HG03175 (cell line): ENCODE measurements at regions not wholly inside any gene's neighbourhood (a gene's known extent, or its start where the extent isn't known, plus 50 kb on each side); places are given as distances from the start of the nearest gene placed in this dataset.
"Not testable (repeated sequence)": the region's sequence is repeated elsewhere in the genome, so short reads cannot be mapped to it uniquely, and the experiment has no call there.

Source experiments
- ATAC-seq: cut with Tn5 transposase; IDR thresholded peaks from one replicate; pipeline ENCODE4 v1.9.1; 2021; ENCODE audit warnings: mild to moderate bottlenecking, moderate library complexity; ENCODE audit not compliant: unreplicated experiment

DNA sequence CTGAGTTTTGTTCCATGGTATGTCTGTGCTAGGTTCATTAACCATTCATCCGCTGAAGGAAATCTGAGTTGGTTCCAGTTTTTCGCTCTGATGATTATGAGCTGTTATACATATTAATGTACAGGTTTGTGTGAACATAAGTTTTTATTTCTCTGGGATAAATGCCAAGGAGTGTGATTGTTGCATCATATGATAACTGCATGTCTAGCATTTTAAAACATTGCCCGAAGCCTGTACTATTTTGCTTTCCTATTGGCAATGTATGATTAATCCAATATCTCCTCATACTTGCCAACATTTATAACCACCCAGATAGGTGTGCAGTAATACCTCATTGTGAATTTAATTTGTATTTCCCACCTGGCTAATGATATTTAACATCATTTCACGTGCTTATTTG, 322.7 kb downstream of the ZNF326 start:
- no peak for ATAC-seq

DNA sequence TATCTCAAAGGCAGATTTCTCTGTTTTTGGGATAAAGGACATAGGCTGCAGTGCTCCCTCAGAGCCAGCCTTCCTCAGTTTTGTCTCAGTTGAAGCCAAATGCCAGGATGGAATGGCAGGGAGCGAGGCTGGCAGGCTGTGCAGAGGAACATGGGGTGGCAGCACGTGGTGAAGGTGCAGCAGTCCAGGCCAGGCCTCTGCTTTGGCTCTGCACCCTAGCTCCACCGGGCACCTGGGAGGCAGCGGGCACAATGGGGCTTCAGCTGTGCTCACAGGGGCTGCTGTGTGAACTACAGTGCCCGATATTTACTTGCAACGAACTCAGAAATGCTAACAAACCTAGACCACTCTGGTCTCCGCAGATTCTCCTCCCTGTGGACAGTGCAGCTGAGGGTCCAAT, 319.6 kb downstream of the ZNF326 start:
- ATAC-seq, result no peak

GRCh38 chr1:90313778-90314177, 318.9 kb downstream of the ZNF326 start:
- no peak for ATAC-seq

DNA sequence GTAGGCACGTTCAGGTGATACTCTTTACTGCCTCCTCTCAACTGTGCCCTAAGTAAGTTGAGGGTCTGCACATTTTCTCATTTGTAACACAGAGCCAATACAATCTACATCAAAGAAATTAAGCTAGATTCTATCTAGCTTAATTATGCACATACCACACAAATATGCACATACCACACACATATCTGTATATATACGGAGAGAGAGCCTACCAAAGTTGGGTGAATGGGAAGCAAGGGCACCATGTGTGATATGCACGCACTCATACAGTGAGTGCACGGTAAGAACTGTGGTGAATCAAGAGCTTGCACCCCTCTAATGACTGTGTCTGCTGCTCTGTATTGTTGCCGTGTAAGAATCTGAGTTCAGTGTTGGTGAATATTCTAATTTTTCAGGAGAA, 314.9 kb downstream of the ZNF326 start:
- no peak for ATAC-seq

DNA sequence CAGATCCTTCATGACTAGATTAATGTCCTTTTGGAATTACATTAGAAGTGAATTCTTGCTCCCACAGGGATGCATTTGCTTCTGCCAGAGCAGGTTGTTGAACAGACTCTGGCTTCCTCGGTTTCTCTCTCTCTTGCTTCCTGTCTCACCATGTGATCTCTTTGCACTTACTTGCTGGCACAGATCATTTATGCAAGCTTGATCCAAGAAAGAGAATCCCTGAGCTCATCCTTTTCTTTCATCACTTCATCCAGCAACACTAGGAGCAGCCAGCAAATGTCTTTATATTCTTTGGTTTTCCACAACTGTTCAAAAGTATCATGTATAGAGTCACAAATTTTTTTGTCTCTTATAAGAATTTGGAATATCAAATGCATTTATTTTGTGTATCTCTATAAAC, 313.5 kb downstream of the ZNF326 start:
- no peak for ATAC-seq

DNA sequence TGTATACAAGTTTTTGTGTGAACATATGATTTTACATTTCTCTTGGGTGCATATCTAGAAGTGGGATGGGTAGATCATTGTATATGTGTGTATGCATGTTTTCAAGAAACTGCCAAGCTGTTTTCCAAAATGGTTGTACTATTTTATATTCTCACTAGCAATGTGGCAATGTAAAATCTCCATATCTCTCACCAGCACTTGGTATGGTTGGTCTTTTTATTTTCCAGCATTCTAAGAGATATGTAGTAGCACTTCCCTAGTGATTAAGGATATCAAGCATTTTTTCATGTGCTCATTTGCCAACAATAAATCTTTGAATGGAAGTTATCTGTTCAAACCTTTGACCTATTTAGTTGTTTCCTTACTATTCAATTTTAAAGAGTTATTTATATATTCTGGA, 310.7 kb downstream of the ZNF326 start:
- ATAC-seq, result no peak

DNA sequence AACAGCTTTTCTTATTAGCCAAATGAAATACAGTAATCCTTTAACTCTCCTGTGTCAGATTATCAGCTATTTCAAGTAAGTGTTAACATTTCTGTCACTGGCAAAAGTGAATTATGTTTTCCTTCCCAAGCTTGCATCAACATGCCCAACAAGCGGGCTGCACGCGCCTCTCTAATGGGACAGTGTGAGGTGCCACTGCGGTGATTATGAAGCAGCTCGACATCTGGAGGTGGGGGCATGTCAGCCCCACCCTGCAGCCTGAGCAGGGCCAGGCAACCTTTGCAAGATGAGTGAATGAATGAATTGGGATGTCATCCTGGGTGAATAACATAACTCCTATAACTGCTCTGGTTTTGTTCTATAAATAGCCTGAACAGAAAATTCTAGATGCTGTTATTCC, 301.4 kb downstream of the ZNF326 start:
- ATAC-seq, result no peak

DNA sequence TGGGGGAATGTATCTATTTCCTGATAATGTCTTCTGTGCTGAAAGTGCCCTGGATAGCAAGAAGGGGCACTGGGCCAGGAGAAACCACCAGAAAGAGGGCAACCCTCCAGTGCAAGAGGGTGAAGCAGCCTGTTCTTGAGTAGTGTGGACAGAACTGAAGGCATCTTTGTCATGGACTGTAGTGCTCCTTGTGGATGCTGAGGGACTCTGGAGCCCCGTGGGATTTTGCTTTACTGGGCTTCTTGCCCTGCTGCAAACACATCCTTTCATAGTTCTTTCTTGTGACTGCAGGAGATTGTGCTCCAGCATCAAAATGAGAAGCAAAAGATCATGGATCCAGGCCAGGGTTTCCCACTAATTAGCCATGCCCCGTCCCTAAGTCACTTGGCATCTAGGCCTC, 300.6 kb downstream of the ZNF326 start:
- ATAC-seq, result no peak

- no peak for ATAC-seq
Observed at GRCh38 chr1:90291431-90292216, 296.7 kb downstream of the ZNF326 start.

- ATAC-seq, result no peak
Observed at GRCh38 chr1:90282811-90283210, 287.9 kb downstream of the ZNF326 start.

DNA sequence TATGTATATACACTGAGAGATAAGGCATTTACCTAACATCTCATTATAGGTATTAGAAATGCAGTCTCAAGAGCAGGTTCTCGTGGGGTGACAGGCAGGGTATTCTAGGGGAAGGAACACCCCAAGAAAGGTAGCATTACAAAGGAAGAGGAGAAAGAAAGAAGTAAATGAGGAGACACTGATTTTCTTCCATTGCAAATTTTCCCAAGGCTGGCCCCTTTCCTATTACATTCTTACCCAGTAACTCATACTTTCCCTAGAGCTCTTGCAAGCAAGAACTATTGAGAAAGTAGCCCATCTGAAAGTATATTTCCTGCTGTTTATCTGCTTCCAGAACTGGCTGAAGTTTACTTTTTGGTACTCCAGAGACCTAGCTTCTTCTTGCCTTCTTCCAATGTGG, 287.0 kb downstream of the ZNF326 start:
- ATAC-seq, result not testable (repeated sequence)

DNA sequence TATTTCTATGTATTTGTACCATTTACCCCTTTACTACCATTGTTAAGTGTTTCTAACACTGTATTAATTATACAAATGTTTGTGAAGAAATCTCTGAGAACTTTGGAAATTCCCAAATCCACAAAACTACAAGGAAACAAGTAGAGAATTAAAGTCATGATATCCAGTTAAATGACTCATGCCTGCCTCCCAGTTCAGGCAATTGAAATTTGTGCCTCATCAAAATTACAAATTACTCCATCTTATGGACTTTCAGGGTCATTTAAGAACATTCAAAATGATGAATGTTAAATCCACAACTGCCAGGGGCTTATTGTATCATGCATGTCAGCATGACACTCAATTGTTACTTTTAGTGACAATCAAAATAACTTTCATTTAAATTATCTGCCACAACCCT, 282.4 kb downstream of the ZNF326 start:
- ATAC-seq, result no peak

GRCh38 chr1:90274376-90274775, 279.5 kb downstream of the ZNF326 start:
- no peak for ATAC-seq

DNA sequence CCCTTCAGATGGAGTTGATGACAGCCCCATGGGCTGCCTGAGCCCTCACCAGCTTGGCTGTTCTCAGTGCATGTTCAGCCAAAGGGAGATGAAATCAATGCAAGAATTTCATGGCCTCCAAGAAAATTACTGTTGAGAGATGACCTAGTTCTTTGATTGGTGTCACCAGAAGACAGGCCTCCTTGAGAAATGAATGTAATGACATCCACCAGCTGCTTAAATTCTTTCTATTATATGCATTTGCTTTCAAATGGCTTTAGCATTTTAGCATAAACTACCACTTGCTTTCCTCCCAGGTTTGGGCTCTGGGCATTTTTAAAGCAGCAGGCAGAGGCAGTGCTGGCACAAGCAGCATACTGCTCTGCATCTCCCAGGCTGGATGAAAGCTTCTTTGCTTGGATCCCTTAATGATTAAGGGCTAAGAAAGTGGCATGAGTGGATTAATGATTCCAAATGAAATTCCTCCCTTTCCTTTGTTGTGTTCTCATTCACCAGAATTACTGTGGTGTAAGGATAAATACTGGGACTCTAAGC, 278.4 kb downstream of the ZNF326 start:
- ATAC-seq, result no peak

DNA sequence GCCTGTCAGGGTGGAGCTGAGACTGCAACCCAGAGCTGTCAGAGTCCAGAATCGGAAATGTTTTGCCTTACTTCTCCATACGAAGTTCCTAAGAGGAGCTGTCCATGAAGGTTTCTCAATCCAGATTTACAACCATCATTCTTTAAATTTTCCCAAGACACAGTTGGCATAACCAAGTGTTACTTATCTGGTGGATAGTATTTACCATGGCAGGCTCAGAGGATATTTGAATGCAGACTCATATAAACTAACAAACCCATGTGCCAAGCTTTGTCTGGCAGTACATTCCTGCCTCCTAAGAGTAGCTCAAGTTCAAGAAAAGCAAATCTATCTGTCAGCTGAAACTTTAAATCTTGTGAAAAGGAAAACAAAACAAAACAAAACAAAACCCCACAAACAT, 267.9 kb downstream of the ZNF326 start:
- ATAC-seq, result no peak

GRCh38 chr1:90262286-90262685, 267.4 kb downstream of the ZNF326 start:
- ATAC-seq, result no peak

DNA sequence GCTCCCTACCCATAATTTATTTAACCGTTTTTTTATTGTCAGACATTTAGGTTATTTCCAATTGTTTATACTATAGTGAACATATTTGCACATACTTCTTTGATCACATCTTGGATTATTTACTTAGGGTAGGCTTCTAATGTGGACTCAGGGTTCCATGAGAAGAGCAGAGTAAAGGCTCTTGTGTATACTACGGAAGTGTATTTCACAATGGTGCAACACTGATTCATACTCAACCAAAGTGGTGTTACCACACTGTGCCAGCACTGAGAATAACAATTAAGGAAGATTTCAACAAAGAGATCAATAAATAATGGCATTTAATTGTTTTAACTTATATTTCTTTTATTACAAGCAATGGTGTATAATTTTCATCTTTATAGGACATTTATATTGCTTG, 251.2 kb downstream of the ZNF326 start:
- ATAC-seq, result no peak

GRCh38 chr1:90236493-90236892, 241.6 kb downstream of the ZNF326 start:
- no peak for ATAC-seq

- no peak for ATAC-seq
Observed at GRCh38 chr1:90223401-90223800, 228.5 kb downstream of the ZNF326 start.

DNA sequence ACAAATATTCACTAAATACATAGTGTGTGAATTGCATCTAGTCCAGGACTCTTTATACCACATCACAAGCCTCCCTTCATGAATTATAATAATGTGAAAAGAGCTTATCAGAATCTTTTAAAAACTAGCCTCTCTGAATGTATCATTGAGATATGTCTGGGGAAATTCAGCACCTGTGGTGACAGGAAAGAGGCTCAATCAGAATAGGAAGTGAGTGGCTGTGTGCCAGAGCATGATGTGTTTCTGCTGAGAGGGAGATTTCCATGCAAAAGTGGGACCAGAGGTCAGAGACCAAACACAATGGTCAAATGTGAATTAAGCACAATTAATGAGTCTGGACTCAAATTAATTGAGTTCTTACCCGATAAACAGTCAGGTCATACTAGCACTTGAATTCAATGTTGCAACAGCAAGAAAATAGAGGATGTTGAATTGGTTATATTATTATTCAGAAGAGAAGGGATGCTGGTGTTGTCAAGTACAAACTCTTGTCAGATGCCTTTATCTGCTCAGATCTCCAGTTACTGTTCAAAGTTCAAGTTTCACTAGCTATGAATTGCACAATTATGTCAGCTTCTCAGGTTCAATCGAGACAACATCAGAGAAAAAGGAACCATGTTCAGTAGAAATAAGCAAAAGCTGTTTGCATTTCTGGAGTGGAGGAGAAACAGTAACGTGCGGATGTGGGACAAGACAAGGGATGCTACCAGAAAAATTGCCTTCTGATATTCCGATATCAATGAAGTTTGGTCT, 226.2 kb downstream of the ZNF326 start:
- ATAC-seq, result no peak

DNA sequence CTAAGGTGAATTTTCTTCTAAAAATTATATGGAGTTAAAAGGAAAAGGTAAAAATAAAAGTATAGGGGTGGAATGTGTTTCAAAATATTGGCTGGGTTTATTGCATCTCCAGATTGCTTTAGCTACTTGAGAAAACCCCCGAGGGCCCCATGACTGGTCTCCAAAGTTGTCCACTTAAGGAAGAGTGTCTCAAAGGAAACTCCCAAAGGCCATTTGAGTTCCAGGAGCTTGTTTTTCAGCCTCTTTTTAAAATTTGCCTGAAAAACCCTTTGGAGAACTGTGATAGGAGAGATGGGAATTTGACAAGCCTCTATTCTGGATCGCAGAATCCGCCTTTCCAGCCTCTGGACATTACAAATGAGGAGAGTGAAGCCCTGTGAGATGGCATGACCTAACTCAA, 225.6 kb downstream of the ZNF326 start:
- ATAC-seq, result no peak

DNA sequence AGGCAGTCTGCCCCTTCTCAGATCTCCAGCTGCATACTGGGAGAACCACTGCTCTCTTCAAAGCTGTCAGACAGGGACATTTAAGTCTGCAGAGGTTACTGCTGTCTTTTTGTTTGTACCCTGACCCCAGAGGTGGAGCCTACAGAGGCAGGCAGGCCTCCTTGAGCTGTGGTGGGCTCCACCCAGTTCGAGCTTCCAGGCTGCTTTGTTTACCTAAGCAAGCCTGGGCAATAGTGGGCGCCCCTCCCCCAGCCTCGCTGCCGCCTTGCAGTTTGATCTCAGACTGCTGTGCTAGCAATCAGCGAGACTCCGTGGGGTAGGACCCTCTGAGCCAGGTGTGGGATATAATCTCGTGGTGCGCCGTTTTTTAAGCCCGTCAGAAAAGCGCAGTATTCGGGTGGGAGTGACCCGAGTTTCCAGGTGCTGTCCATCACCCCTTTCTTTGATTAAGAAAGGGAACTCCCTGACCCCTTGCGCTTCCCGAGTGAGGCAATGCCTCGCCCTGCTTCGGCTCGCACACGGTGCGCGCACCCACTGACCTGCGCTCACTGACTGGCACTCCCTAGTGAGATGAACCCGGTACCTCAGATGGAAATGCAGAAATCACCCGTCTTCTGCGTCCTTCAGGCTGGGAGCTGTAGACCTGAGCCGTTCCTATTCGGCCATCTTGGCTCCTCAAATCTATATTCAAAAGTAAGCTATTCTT, 224.4 kb downstream of the ZNF326 start:
- ATAC-seq, result not testable (repeated sequence)
